Osteoblast (primary cell): ENCODE measurements at regions not wholly inside any gene's neighbourhood (a gene's known extent, or its start where the extent isn't known, plus 50 kb on each side); places are given as distances from the start of the nearest gene placed in this dataset.
A peak's percentile ranks its signal among the peaks of the same experiment; 100 is the strongest.

Source experiments
- DNase-seq: peaks from one replicate; pipeline ENCODE4 v3.0.0; 2011; ENCODE audit warnings: low spot score, mixed read lengths; ENCODE audit not compliant: insufficient read length; ENCODE audit errors: missing footprints
- H2AFZ ChIP-seq: 2 replicates; pipeline ENCODE4 v1.6.0; 2011; ENCODE audit warnings: mild to moderate bottlenecking, low read length
- H3K27ac ChIP-seq: 2 replicates; pipeline ENCODE4 v1.5.1; 2011; ENCODE audit warnings: mild to moderate bottlenecking, low read depth, low read length, moderate library complexity
- H3K27me3 ChIP-seq: 2 replicates; pipeline ENCODE4 v1.6.0; 2012; ENCODE audit warnings: mild to moderate bottlenecking, control low read depth, inconsistent platforms, low read length, moderate library complexity; ENCODE audit not compliant: insufficient read depth
- H3K36me3 ChIP-seq: 2 replicates; pipeline ENCODE4 v1.5.1; 2011; ENCODE audit warnings: mild to moderate bottlenecking, low read length, control low read depth, moderate library complexity; ENCODE audit not compliant: insufficient read depth
- H3K4me1 ChIP-seq: 2 replicates; pipeline ENCODE4 v1.5.1; 2011; ENCODE audit warnings: mild to moderate bottlenecking, low read length, control low read depth, moderate library complexity; ENCODE audit not compliant: insufficient read depth
- H3K4me2 ChIP-seq: 2 replicates; pipeline ENCODE4 v1.6.0; 2011; ENCODE audit warnings: mild to moderate bottlenecking, low read length; ENCODE audit not compliant: insufficient read depth
- H3K4me3 ChIP-seq: fragments of 200-600 bp; sonication (generic); 3 replicates; pipeline ENCODE4 v1.5.1; 2012; ENCODE audit warnings: mild to moderate bottlenecking, low read length, inconsistent platforms; ENCODE audit not compliant: insufficient read depth
- H3K79me2 ChIP-seq: 2 replicates; pipeline ENCODE4 v1.6.0; 2012; ENCODE audit warnings: mild to moderate bottlenecking, low read length, control low read depth, inconsistent platforms; ENCODE audit not compliant: insufficient read depth
- H3K9me3 ChIP-seq: 2 replicates; pipeline ENCODE4 v1.5.1; 2011; ENCODE audit warnings: low read depth, low read length, control low read depth
- H4K20me1 ChIP-seq: 2 replicates; pipeline ENCODE4 v1.6.0; 2012; ENCODE audit warnings: mild to moderate bottlenecking, low read length, control low read depth; ENCODE audit not compliant: insufficient read depth
- TF ChIP-seq, protein P1 (sequence below): IDR thresholded peaks from 2 replicates; pipeline ENCODE4 v1.5.1; 2011; ENCODE audit warnings: mild to moderate bottlenecking, low read depth, low read length, moderate library complexity; ENCODE audit errors: extremely low read depth

- Histone ChIP-seq H3K27ac (no peak overlapping the region), H3K4me1 (no peaks in the 10 kb centered on the region), H3K79me2 (no peaks in the 10 kb centered on the region), H3K27me3 (no peaks in the 10 kb centered on the region), H3K4me3 (no peak overlapping the region), H3K36me3 (no peaks in the 10 kb centered on the region), H4K20me1 (no peaks in the 10 kb centered on the region), H2AFZ (no peak overlapping the region), H3K4me2 (no peak overlapping the region), H3K9me3 (no peaks in the 10 kb centered on the region)
- DNase-seq: no peak
- TF ChIP-seq, protein P1, sequence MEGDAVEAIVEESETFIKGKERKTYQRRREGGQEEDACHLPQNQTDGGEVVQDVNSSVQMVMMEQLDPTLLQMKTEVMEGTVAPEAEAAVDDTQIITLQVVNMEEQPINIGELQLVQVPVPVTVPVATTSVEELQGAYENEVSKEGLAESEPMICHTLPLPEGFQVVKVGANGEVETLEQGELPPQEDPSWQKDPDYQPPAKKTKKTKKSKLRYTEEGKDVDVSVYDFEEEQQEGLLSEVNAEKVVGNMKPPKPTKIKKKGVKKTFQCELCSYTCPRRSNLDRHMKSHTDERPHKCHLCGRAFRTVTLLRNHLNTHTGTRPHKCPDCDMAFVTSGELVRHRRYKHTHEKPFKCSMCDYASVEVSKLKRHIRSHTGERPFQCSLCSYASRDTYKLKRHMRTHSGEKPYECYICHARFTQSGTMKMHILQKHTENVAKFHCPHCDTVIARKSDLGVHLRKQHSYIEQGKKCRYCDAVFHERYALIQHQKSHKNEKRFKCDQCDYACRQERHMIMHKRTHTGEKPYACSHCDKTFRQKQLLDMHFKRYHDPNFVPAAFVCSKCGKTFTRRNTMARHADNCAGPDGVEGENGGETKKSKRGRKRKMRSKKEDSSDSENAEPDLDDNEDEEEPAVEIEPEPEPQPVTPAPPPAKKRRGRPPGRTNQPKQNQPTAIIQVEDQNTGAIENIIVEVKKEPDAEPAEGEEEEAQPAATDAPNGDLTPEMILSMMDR: no peak
Observed at GRCh38 chr10:65566906-65567305, 1358.9 kb upstream of the LRRTM3 start.

GRCh38 chr10:65570143-65571010 lies 1355.5 kb upstream of the LRRTM3 start:
- Histone ChIP-seq H2AFZ (peak overlapping the region; percentile 95), H3K27me3 (no peaks in the 10 kb centered on the region), H4K20me1 (no peaks in the 10 kb centered on the region), H3K4me1 (no peaks in the 10 kb centered on the region), H3K79me2 (no peaks in the 10 kb centered on the region), H3K27ac (no peak overlapping the region), H3K4me2 (peak overlapping the region; percentile 84), H3K36me3 (no peaks in the 10 kb centered on the region), H3K9me3 (no peaks in the 10 kb centered on the region), H3K4me3 (peak overlapping the region; percentile 77)
- DNase-seq: no peak
- TF ChIP-seq, protein P1: no peak

DNA sequence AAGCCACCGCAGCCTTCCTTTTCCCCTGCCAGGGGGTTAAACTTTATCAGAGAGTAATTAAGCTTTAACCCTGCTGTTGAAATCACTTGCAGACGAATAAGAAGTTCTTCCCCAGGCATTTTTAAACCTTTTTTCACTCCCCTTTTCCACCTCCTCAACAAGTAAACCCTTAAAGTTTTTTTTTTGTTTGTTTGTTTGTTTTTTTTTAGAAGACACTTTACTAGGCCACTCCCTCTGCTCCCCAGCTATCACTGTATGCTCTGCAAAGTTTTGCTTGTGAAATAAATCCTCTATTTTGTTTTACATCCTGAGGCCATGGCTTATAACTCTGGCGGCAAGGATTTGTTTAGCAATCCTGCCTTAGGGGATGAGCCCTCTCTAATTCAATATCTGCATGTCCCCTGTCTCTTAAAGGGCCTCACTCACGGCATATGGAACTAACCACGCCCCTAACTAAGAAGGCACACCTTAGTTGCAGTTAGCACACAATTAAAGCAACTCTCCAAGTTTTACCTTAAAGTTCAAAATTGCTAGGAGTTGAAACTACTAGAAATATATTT lies 1354.7 kb upstream of the LRRTM3 start:
- Histone ChIP-seq H3K4me2 (peak overlapping the region; percentile 84), H2AFZ (peak overlapping the region; percentile 95), H4K20me1 (no peaks in the 10 kb centered on the region), H3K27ac (no peak overlapping the region), H3K4me1 (no peaks in the 10 kb centered on the region), H3K27me3 (no peaks in the 10 kb centered on the region), H3K4me3 (peak overlapping the region; percentile 77), H3K9me3 (no peaks in the 10 kb centered on the region), H3K36me3 (no peaks in the 10 kb centered on the region), H3K79me2 (no peaks in the 10 kb centered on the region)
- TF ChIP-seq, protein P1: no peak
- DNase-seq: no peak

DNA sequence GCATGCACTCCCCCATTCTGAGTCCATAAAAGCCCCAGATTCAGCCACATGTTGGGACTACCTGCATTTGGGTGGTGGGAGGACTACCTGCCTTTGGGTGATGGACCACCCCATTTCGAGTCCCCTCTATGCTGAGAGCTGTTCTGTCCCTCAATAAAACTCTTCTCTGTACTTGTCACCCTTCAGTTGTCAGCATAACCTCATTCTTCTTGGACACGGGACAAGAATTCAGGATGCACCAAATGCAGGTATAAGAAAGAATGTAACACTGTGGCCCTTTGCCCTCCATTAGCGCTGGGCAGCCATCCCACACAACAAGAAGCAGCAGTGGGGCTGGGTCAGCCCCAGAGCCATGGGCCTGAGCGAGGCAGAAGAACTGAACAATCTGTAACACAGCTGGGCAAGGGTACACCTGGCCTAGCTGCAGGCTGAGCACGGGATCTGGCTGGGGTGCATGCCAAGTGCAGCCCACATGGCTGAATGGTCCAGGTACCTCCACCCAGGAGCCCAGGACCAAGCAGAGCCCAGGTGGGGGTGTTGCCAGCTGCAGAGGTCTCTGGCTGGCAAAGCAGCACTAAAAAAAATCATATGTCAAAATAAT lies 1344.3 kb upstream of the LRRTM3 start:
- Histone ChIP-seq H2AFZ (no peak overlapping the region), H4K20me1 (no peaks in the 10 kb centered on the region), H3K4me2 (no peak overlapping the region), H3K4me3 (no peak overlapping the region), H3K79me2 (no peaks in the 10 kb centered on the region), H3K36me3 (peaks cover 7% of the 10 kb centered on the region), H3K27ac (no peak overlapping the region), H3K4me1 (no peaks in the 10 kb centered on the region), H3K27me3 (no peaks in the 10 kb centered on the region), H3K9me3 (no peaks in the 10 kb centered on the region)
- DNase-seq: no peak
- TF ChIP-seq, protein P1: no peak
